GM12864 (cell line): ENCODE measurements at regions not wholly inside any gene's neighbourhood (a gene's known extent, or its start where the extent isn't known, plus 50 kb on each side); places are given as distances from the start of the nearest gene placed in this dataset.

Experiments used
- DNase-seq: peaks from one replicate; pipeline ENCODE4 v3.0.0-alpha.2; 2011; ENCODE audit warnings: low read depth
- H3K4me3 ChIP-seq: 2 replicates; pipeline ENCODE4 v1.5.1; 2011; ENCODE audit warnings: mild to moderate bottlenecking, low read depth, low read length, control low read depth
- TF ChIP-seq, protein P1 (sequence below): IDR thresholded peaks from 2 replicates; pipeline ENCODE4 v1.5.1; 2011; ENCODE audit warnings: low read depth, mild to moderate bottlenecking, moderate library complexity, low read length, control low read depth, inconsistent platforms; ENCODE audit errors: missing control alignments

- H3K4me3 ChIP-seq, result no peak overlapping the region
These were observed 185.8 kb downstream of the PARM1 start for GRCh38 chr4:75118739-75119138.

GRCh38 chr4:75110061-75110460 lies 177.1 kb downstream of the PARM1 start:
- TF ChIP-seq, protein P1, sequence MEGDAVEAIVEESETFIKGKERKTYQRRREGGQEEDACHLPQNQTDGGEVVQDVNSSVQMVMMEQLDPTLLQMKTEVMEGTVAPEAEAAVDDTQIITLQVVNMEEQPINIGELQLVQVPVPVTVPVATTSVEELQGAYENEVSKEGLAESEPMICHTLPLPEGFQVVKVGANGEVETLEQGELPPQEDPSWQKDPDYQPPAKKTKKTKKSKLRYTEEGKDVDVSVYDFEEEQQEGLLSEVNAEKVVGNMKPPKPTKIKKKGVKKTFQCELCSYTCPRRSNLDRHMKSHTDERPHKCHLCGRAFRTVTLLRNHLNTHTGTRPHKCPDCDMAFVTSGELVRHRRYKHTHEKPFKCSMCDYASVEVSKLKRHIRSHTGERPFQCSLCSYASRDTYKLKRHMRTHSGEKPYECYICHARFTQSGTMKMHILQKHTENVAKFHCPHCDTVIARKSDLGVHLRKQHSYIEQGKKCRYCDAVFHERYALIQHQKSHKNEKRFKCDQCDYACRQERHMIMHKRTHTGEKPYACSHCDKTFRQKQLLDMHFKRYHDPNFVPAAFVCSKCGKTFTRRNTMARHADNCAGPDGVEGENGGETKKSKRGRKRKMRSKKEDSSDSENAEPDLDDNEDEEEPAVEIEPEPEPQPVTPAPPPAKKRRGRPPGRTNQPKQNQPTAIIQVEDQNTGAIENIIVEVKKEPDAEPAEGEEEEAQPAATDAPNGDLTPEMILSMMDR, result no peak
- DNase-seq, result no peak

More at GRCh38 chr4:75118739-75119138, 185.8 kb downstream of the PARM1 start:
- no peak for DNase-seq
- TF ChIP-seq, protein P1, result no peak

GRCh38 chr4:75107755-75108612 lies 175.1 kb downstream of the PARM1 start:
- no peak overlapping the region for H3K4me3 ChIP-seq
- no peak for DNase-seq
- TF ChIP-seq, protein P1, result no peak

More at GRCh38 chr4:75110061-75110460, 177.1 kb downstream of the PARM1 start:
- H3K4me3 ChIP-seq, result no peak overlapping the region

DNA sequence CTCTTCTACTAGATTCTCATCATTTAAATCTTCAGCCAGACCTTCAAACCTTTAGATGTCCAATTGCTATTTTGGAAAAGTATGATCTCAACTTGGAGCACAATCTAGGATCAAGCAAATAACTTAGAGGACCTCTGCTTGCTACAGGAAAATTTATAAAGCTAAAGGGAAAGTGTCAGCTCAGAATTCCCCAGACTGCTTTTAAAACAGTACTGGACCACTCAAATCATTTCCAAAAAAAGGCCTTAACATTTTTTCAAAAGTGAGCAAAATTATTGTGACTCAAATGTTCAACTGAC lies 169.8 kb downstream of the PARM1 start:
- TF ChIP-seq, protein P1, result no peak
- DNase-seq, result no peak
- no peak overlapping the region for H3K4me3 ChIP-seq

- TF ChIP-seq, protein P1, result no peak
- no peak overlapping the region for H3K4me3 ChIP-seq
- DNase-seq, result peak; percentile 24
These were observed 169.2 kb downstream of the PARM1 start for GRCh38 chr4:75101906-75102786.
